ENCODE measurements at regions not wholly inside any gene's neighbourhood (a gene's known extent, or its start where the extent isn't known, plus 50 kb on each side); places are given as distances from the start of the nearest gene placed in this dataset.

GRCh38 chrX:3216581-3217180 is 129.8 kb downstream of the MXRA5 start:
- no peak for TF ChIP-seq CTCF (IDR thresholded peaks at IDR 0.05)
- TF ChIP-seq POLR2AphosphoS5 (IDR thresholded peaks at IDR 0.05), result no peak
- no peak for TF ChIP-seq POLR2A (IDR thresholded peaks at IDR 0.05)

All from suprapubic skin (tissue), 4 donors.